ENCODE measurements at regions not wholly inside any gene's neighbourhood (a gene's known extent, or its start where the extent isn't known, plus 50 kb on each side); places are given as distances from the start of the nearest gene placed in this dataset.
"Not testable (repeated sequence)": the region's sequence is repeated elsewhere in the genome, so short reads cannot be mapped to it uniquely, and the experiment has no call there.

GRCh38 chr15:53013329-53013728 is 223.2 kb upstream of the ONECUT1 start:
- ATAC-seq (no peak), DNase-seq (ENCODE audit: low read depth, low spot score) (no peak)
- no TSS peak for BruUV-seq (replicated peaks)
- Histone ChIP-seq H3K9me3 (ENCODE audit: control insufficient read depth, insufficient read depth, low read depth, low read length) (no peaks in the 10 kb centered on the region), H3K27ac (ENCODE audit: low read length) (no peak overlapping the region), H3K27me3 (ENCODE audit: control insufficient read depth, insufficient read depth, low read length) (no peaks in the 10 kb centered on the region), H3K4me3 (ENCODE audit: low read depth in 2 of 2, low read length in 2 of 2) (no peak overlapping the region), H3K36me3 (ENCODE audit: control insufficient read depth, insufficient read depth, low read length) (no peaks in the 10 kb centered on the region), H3K4me1 (ENCODE audit: control insufficient read depth, insufficient read depth, low read length) (no peaks in the 10 kb centered on the region)
- intact Hi-C loops (cut with micrococcal nuclease; ENCODE audit: unreplicated experiment) = no loop called here
- CTCF ChIA-PET = no interaction called here
- TF ChIP-seq POLR2AphosphoS5 (IDR thresholded peaks at IDR 0.05; ENCODE audit: low read depth, low read length) (no peak), SIN3A (IDR thresholded peaks at IDR 0.05; ENCODE audit: borderline replicate concordance, insufficient read depth, low read depth, low read length) (no peak), REST (IDR thresholded peaks at IDR 0.05; ENCODE audit: insufficient read depth in 1 of 2, low read depth in 2 of 2, low read length in 1 of 2) (no peak), TCF7L2 (IDR thresholded peaks at IDR 0.05; ENCODE audit: low read depth, low read length) (no peak)
- TF ChIP-seq, protein P1, sequence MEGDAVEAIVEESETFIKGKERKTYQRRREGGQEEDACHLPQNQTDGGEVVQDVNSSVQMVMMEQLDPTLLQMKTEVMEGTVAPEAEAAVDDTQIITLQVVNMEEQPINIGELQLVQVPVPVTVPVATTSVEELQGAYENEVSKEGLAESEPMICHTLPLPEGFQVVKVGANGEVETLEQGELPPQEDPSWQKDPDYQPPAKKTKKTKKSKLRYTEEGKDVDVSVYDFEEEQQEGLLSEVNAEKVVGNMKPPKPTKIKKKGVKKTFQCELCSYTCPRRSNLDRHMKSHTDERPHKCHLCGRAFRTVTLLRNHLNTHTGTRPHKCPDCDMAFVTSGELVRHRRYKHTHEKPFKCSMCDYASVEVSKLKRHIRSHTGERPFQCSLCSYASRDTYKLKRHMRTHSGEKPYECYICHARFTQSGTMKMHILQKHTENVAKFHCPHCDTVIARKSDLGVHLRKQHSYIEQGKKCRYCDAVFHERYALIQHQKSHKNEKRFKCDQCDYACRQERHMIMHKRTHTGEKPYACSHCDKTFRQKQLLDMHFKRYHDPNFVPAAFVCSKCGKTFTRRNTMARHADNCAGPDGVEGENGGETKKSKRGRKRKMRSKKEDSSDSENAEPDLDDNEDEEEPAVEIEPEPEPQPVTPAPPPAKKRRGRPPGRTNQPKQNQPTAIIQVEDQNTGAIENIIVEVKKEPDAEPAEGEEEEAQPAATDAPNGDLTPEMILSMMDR (IDR thresholded peaks at IDR 0.05) = no peak
- in situ Hi-C loops (cut with HindIII; ENCODE audit: low pct_unique_long_range_greater_than_20kb, low sequenced_read_pairs) = no loop called here
- POLR2A ChIA-PET = no interaction called here

- CTCF ChIA-PET; ATAC-seq; intact Hi-C loops (cut with micrococcal nuclease; ENCODE audit: unreplicated experiment): not testable (repeated sequence)
These were observed 221.6 kb upstream of the ONECUT1 start for GRCh38 chr15:53011779-53012178.

GRCh38 chr15:53009093-53009492 is 219.0 kb upstream of the ONECUT1 start:
- no peak for DNase-seq (ENCODE audit: low read depth, low spot score)
- H3K27me3 ChIP-seq (ENCODE audit: control insufficient read depth, insufficient read depth, low read length) = 0 out of 2 replicates have a peak, but pooled peaks cover 2% of the 10 kb centered on the region
- ChIA-PET POLR2A (no interaction called here), CTCF (no interaction called here)
- no peaks in the 10 kb centered on the region for H3K4me1 ChIP-seq (ENCODE audit: control insufficient read depth, insufficient read depth, low read length)
- no peak overlapping the region for H3K4me3 ChIP-seq (ENCODE audit: low read depth in 2 of 2, low read length in 2 of 2)
- in situ Hi-C loops (cut with HindIII; ENCODE audit: low pct_unique_long_range_greater_than_20kb, low sequenced_read_pairs) (no loop called here), intact Hi-C loops (cut with micrococcal nuclease; ENCODE audit: unreplicated experiment) (no loop called here)
- no peak for ATAC-seq
- H3K36me3 ChIP-seq (ENCODE audit: control insufficient read depth, insufficient read depth, low read length) = no peaks in the 10 kb centered on the region
- no peaks in the 10 kb centered on the region for H3K9me3 ChIP-seq (ENCODE audit: control insufficient read depth, insufficient read depth, low read depth, low read length)
- no TSS peak for BruUV-seq (replicated peaks)
- H3K27ac ChIP-seq (ENCODE audit: low read length) = no peak overlapping the region
- TF ChIP-seq TCF7L2 (IDR thresholded peaks at IDR 0.05; ENCODE audit: low read depth, low read length) (no peak), POLR2AphosphoS5 (IDR thresholded peaks at IDR 0.05; ENCODE audit: low read depth, low read length) (no peak), SIN3A (IDR thresholded peaks at IDR 0.05; ENCODE audit: borderline replicate concordance, insufficient read depth, low read depth, low read length) (no peak), REST (IDR thresholded peaks at IDR 0.05; ENCODE audit: insufficient read depth in 1 of 2, low read depth in 2 of 2, low read length in 1 of 2) (no peak)
- TF ChIP-seq, protein P1 (IDR thresholded peaks at IDR 0.05) = no peak

More at GRCh38 chr15:53011779-53012178, 221.6 kb upstream of the ONECUT1 start:
- BruUV-seq (replicated peaks); H3K4me3 ChIP-seq (ENCODE audit: low read depth in 2 of 2, low read length in 2 of 2); H3K27me3 ChIP-seq (ENCODE audit: control insufficient read depth, insufficient read depth, low read length); POLR2A ChIA-PET; in situ Hi-C loops (cut with HindIII; ENCODE audit: low pct_unique_long_range_greater_than_20kb, low sequenced_read_pairs); H3K9me3 ChIP-seq (ENCODE audit: control insufficient read depth, insufficient read depth, low read depth, low read length); H3K36me3 ChIP-seq (ENCODE audit: control insufficient read depth, insufficient read depth, low read length); DNase-seq (ENCODE audit: low read depth, low spot score); H3K27ac ChIP-seq (ENCODE audit: low read length); H3K4me1 ChIP-seq (ENCODE audit: control insufficient read depth, insufficient read depth, low read length): not testable (repeated sequence)
